Activated T-helper 9 cell treated with anti-CD3 and anti-CD28 coated beads, Interleukin-2, amount 50 U/mL, for 16 hours (primary cell): ENCODE measurements at regions not wholly inside any gene's neighbourhood (a gene's known extent, or its start where the extent isn't known, plus 50 kb on each side); places are given as distances from the start of the nearest gene placed in this dataset.
"Not testable (repeated sequence)": the region's sequence is repeated elsewhere in the genome, so short reads cannot be mapped to it uniquely, and the experiment has no call there.

Experiments used
- DNase-seq: peaks from one replicate; pipeline ENCODE4 v3.0.0-alpha.2; 2020; ENCODE audit warnings: low read depth

DNA sequence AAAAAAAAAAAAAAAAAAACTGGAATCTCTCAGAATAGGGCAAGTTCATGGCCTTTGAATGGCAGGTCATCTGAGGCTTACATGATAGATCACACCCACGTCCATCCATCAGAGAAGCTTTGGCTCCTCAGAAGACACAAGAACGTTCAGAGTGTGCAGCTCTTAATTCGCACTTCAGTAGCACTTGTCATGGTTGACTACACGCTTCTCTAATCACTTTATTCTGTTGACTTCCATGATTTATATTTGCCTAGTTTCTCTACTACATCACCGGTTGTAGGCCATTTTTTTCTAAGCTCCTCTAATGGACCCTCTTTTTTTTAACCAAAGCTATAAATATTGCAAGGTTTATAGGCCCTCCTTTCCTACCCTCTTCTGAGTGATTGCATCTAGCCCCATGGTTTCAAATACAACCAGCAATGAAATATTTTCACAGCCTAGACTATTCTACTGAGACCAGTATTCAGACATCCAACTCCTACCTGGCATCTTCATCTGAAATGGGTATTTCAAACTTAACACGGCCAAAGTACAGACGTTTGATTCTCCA is 305.4 kb upstream of the CELF2 start:
- no peak for DNase-seq

DNA sequence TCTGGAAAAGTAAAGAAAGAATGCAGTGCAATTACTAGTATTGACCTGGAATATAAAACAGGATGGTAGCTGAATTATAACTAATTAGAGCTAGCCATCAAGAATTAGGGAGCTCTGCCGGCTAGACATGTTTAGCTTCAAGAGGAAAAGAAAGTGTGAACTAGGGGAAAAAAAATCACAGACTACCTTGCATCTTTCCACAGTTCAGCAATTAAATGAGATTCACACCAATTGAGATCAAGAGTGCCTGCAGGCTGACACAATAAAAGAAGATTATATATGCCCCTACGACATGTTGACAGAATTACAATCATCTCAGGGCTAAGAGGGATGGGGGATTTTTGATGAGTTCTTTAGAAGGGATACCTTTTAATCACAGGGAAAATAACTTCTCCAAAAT is 303.3 kb upstream of the CELF2 start:
- DNase-seq = no peak

DNA sequence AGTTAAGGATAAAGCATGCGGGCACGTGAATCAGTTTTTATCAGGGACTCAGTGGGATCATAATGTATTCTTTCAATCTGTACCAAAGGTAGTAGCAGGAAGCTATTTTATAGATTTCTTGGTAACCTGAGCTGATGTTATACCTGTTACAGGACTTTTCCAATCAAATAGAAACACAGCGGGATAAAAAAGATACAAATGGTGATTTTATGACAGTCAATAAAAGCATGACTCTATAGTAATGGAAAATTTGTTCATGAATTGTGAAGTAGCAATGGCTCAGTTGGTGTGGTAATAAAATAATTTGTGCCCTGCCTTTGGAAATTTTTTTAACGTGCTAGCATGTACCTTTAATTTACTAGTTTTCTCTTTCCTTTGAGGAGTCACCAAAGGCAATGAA is 300.7 kb upstream of the CELF2 start:
- no peak for DNase-seq

DNA sequence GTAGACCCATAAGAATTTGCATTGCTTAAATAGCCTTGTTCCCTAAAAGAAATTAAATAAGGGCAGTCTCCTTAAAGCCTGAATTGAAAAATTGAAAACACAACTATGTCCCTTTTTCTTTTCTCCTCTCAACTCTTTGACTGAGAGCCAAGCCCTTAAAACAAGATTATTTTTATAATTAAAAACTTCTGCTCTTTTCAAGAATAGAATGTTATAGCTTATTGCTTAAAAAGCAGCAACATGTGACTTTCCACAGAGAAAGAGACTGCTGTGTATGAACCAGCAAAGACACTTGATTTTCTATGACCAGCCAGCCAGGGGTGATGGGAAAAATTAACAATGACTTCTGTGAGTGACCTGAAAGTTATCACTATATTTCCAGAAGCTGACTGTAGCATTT is 295.2 kb upstream of the CELF2 start:
- DNase-seq = no peak

DNA sequence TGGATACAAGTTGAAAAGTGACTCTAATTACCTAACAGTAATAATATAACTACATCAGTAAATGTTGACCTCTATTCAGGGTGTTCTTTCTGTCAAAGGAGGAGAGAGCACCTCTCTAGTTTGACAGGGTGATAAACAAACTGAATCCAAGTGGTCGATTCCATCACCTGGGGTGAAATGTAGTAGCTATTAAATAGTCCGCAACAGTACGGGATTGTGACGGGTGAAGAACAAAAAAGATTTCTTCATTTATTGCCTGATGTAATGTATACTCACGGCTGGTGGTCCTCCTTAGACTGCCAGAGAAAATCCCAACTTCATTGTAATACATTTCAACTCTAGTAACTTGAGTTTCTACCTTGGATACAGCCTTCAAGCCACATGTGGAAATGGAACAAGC is 292.5 kb upstream of the CELF2 start:
- DNase-seq = no peak

DNA sequence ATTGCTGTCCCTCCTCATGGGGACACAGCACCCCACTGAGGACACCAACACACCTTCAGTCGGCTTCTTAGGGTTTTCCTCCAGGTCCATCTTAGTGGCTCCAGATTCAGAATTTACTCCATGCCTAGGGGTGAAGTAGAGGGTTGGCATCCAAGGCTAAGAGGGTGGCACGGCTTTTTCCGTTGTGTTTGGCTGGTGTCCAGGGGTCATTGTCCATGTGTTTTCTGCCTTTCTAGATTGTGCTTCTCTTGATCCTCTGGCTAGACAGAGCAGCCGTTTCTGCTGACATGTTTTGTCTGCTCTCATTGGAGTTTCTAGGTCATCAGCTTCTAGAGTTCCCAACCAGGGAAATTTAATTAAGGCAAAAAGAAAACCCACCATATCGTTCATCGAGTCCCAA is 291.6 kb upstream of the CELF2 start:
- DNase-seq = no peak

DNA sequence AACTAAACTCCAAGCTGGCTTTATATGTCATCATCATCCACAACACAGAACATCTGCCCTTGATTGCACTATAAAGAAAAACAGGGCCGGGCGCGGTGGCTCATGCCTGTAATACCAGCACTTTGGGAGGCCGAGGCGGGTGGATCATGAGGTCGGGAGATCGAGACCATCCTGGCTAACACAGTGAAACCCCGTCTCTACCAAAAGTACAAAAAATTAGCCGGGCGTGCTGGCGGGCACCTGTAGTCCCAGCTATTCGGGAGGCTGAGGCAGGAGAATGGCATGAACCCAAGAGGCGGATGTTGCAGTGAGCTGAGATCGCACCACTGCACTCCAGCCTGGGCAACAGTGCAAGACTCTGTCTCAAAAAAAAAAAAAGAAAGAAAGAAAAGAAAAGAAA is 290.3 kb upstream of the CELF2 start:
- not testable (repeated sequence) for DNase-seq

DNA sequence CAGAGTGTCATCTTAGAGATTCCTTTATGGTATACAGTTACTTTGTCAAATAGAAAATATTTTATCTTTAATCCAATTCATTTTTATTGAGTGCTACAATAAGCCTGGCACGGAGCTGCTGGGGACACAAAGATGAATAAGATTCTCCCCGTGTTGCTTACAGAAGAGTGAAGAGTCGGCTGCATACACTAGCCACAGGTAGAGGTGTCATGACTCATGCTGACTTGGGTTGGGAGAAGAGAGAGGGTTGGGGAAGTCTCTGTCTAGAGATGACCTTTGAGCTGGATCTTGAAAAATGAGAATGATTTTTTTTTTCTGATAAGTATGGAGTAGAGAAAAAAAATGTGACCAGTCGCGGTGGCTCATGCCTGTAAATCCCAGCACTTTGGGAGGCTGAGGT is 289.9 kb upstream of the CELF2 start:
- DNase-seq = no peak

DNA sequence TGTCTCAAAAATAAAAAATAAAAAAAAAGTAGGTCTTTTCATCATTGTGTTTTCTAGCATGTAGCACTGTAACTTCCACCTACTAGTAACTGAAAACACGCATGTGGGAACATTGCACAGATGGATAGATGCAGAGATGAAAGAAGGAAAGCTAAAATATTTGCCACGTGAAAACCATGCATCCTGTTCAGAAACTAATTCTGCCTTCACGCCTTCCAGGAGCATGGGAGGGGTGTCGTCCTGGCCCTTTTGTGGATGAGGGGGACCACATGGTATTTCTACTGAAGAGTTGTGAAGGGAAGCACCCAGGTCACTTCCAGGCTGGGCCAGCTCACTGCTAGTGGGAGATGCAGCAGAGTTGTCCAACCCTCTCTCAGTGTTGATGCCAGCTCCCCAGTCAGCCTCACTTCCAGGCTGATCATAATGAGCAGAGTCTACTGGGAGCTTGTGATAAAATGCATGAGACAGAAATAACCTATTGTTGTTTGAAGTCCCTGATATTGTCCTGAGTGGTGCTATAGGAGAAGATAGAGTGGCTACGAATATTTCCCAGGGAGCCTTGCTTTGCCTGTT is 287.1 kb upstream of the CELF2 start:
- no peak for DNase-seq

DNA sequence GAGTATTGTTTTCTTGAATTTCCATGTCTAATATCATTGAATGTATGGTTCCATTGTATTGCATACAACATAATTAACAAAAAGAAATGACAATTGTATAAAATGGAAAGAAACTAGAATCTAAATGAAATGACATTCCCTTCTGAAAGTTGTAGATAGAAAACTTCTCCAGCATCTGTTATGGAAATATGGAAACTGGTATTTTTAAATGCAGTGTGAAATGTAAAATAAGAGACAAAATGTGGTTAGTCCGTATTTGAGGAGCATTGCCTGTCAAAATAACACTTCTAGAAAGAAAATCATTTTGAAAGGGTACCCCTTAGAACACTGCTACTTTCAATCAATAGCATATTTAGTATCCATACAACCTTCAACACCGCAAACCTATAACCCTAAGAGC is 286.3 kb upstream of the CELF2 start:
- DNase-seq = no peak

DNA sequence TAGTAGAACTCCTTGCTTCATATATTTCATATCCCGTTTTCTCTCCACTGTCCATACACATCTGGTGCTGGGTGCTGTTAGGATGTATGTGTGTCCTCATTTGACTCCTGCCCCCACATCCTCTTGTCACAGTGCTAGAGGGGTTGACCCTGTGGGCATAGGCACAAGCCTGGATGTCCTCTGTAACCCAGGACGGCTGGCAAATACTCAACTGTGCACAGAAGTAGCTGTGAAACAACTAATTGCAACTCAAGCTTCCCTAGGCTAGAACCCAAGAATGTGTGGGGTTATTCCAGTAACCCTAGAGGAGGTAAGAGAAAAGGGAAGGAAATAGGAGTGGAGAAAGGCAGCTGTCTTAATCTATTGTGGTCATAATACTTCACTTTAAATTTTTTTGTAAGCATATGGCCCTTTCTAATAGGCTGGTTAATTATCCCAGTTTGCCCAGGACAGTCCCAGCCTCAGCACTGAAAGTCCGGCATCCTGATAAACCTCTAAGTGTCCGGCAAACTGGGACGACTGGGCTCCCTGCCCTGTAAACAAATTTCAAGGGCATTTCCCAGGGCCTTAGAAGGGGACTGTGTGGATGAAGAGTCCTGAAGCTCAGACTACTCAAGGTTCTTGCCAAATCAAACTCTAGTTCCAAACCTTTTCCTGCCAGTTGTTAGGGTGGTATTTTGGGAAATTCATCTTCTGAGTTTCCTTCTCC is 283.2 kb upstream of the CELF2 start:
- DNase-seq = no peak

DNA sequence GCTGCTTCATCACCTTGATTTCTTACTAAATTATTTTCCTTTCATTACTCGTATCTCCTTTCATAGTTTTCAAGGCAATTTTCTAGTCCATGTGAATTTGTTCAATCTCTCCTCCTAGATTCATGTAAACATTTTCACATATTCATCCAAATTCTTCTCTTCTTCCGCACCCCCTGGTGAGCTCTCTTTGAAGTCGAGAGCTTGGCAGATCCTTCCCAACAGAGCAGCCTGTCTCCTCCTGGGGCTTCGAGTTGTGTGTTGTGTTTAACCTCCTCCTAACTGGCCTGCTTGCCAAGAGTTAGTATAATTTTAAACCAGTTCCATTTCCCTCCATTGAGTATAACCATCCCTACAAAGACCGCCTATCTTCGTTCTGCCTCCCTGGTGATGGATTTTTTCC is 272.4 kb upstream of the CELF2 start:
- no peak for DNase-seq

DNA sequence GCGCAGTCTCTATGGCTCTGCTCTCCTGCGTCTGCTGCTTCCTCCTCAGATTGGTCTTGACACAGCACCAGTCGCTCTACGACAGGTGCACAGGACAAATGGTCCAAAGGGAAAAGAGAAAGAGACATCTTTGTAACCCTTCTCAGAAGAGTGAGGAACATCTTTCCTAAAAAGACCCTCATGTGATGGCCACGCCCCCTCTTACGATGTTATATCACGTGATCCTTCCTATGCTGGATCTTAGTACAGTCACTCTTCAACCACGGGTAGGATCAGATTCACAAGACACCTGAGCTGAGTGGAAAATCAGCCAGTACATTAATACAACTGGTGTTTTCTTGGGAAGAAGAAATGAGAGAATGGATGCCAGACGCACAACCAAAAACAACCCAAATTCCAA is 262.2 kb upstream of the CELF2 start:
- no peak for DNase-seq

DNA sequence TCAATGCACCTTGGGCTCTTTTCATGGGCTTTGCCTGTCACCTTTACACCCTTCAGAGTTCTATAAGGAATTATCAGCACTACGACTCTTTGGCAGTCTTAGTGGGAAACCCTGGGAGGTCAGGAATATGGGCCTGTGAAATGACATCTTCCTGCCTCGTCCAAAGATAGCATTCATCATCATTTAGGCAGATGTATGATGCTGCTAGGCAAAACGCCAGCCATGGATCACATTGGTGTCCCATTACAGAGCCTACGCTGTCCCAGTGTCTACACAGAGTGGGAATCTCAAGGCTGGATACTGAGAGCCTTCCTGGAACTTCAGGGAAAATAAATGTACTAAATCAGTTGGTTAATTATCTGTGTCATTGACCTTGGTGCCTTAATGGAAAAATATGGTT is 259.4 kb upstream of the CELF2 start:
- DNase-seq = no peak

DNA sequence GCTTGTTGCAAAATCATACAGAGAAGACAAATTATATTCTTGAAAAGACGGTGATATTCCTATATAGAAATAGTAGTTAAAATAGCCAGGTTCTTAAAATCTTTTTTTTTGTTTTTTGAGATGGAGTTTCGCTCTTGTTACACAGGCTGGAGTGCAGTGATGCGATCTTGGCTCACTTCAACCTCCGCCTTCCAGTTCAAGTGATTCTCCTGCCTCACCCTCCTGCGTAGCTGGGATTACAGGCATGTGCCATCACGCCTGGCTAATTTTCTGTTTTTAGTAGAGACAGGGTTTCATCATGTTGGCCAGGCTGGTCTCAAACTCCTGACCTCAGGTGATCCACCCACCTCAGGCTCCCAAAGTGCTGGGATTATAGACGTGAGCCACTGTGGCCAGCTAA is 257.9 kb upstream of the CELF2 start:
- not testable (repeated sequence) for DNase-seq

DNA sequence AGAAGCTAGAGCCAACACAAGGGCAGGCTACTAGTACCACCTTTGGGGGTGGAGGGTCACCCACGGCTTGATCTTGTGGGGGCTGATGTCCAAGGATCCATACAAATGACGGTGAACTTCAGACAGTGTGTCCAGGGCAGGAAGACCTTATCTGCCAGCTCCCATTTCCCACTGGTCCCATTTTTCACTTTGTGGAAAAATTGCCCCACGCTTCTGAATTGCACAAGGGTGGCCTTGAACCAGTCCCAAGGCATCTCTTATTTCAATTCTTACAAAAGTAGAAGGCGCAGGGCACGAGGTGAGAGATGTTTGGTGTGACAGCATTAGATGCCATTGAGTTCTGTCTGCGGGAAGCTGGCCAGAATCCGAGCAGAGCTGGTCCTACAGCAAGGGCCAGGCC is 252.7 kb upstream of the CELF2 start:
- DNase-seq = no peak

DNA sequence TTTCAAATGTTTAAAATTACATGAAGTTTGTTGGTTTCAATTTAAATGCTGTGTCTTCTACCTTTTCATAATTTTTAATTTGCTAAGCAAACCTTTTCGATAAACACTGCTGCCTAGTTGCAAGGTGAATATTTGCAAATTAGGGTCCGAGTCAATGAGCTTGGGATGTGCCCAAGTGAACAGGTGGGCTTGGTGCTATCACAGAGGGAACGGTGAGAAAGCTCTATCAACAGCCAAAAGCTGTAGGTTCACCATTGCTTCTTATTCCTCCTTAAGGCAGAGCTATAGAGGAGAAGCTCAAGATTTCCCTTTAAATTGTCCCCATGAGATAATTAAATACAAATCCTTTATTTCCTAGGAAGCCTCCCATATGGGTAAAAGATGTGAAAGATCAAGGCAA is 245.3 kb upstream of the CELF2 start:
- no peak for DNase-seq

DNA sequence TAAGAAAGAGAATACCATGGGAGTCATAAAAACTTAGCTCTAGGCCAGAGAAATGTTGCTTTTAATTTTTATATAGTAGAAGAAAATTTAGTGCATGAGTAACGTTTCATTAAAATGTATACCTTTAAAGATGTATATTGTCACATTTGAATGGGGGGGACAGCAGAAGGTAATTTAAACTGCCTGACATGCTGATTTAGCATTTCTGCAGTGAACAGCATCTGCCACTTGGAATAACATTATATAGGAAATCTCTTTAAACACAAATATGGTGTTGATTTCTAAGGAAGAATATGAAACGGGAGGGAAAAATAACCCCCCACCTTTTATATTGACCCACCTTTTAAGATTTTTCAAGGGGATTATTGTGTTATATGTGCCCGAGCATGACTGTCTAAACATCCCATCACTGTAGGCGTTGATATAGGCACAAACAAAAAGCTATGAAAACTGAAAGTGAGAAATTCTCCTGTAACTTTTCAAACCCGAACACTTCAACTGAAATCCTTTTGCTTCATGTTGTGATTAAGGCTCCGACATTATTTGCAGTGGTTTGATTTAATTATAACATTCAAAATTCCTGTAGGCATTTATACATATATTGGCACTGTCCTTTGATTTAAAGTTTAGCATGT is 244.7 kb upstream of the CELF2 start:
- DNase-seq = no peak

DNA sequence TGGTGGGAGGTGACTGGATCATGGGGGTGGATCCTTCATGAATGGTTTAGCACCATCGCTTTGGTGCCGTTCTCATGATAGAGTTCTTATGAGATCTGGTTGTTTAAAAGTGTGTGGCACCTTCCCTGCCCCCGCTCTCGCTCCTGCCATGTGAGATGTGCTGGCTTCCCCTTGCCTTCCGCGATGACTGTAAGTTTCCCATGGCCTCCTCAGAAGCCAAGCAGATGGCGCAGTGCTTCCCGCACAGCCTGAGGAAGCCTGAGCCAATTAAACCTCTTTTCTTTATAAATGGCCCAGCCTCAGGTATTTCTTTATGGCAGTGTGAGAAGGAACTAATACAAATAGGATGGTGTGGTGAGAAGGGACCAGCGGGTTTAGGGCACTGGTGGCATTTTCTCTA is 243.3 kb upstream of the CELF2 start:
- DNase-seq = no peak

DNA sequence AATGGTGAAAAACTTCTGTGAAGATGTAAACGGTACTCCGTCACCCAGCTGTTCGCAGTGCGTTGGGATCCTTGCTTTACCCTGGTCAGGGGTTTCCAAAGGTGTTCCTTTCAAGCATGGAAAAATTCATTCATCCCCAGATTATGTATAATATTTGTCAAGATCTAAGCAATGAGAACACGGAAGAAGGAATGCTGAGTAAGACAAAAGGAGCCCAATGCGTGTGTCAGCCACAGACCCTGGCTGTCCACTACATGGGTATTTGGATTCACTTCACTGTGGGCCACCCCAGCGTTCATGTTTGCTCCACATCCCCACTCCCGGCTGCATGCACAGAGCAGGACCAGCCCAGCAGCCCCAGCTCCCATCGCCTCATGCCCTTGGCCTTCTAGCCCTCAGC is 241.3 kb upstream of the CELF2 start:
- no peak for DNase-seq

DNA sequence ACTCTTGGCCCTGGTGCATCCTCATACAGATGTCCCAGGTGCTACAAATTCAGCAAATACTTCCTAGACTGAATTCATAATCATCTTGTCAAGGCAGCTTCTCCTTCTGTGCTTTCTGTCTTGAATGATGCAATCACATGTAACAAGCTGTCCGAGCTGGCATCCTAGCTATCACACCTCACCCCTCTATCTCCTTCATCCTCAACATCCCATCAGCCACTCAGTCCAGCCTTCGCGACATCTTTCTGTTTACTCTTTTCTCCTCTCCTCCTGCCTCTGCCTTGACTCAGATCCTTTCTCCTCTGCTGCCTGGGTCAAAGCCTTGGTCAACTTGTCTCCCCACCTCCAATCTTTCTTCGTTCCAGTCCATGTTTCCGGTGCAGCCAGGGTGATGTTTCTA is 240.4 kb upstream of the CELF2 start:
- DNase-seq = no peak

DNA sequence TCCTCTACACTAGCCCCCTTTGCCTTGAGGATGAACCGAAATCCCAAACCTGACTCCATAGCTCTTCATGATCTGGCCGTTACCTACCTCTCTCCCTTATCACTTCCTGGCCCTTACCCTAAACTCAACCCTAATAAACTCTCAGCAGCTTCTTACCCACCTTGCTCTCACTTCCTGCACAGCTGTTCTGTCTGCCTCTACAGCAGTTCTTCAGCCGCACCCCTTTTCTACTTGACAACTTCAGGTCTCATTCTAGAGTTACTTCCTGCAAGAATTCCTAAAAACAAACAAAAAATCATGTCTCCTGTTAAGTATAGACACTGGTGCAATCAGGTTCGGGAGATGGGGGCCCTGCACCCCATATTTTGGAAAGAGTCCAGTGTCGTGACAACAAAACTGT is 239.9 kb upstream of the CELF2 start:
- no peak for DNase-seq

DNA sequence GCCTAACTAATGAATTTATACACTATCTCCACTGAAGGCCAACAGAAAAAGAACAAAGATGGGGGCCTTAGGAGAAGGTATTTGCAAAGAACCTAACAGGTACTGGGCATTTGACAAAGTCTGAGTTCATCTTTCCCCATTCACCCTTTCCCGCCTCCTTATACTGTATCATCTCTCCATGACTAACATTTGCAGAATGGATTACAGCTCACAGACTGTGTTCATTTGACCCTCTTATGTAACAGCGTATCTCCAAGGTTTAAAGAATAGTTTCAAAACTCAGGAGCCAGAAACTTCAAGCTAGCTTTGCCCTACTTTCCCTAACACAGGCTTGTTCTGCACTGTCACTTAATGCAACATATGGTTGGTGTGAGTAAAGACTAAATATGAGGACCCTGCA is 238.7 kb upstream of the CELF2 start:
- no peak for DNase-seq

DNA sequence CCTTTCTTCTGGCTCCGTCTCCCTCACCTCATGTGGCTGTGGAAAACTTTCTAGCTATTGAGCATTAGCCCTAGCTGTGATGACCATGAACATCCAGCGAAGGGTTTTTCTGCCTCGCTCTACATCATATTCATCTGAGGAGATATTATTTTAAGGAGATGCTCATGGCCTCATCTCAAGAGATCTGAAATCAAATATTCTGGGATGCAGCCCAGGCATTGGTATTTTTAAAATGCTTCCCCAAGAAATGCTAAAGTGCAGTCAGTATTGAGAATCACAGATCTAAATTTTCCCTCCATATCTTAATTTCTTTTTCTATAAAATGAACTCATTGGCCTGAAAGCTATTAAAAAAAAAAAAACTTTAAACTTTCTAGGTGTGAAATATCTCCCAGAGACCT is 238.2 kb upstream of the CELF2 start:
- DNase-seq = no peak
